GM12878 (cell line): ENCODE measurements at regions not wholly inside any gene's neighbourhood (a gene's known extent, or its start where the extent isn't known, plus 50 kb on each side); places are given as distances from the start of the nearest gene placed in this dataset.
A peak's percentile ranks its signal among the peaks of the same experiment; 100 is the strongest.

Experiments used
- ATAC-seq: fragments of 200-7000 bp; cut with Tn5 transposase; 3 replicates; pipeline ENCODE4 v1.9.1; 2020; ENCODE audit warnings: mild to moderate bottlenecking, moderate library complexity
- BruUV-seq: library from RNA; stranded (reverse); fragments of 400-500 nt; replicated peaks from 2 replicates; lab custom pipeline; 2021; lab: Mats Ljungman, UMichigan
- CTCF ChIA-PET: fragments of 300-600 bp; sonication (Branson Sonifier 250); formaldehyde crosslinking; extraction: SDS; loops from one replicate; lab custom pipeline; 2021; ENCODE audit warnings: inconsistent platforms; lab: Yijun Ruan, JAX
- POLR2A ChIA-PET: fragments of 350-600 bp; formaldehyde crosslinking; extraction: SDS; loops from one replicate; lab custom pipeline; 2021; ENCODE audit warnings: inconsistent platforms; lab: Charles Lee
- RAD21 ChIA-PET: fragments of 300-600 bp; sonication (Branson Sonifier 250); formaldehyde crosslinking; loops from one replicate; lab custom pipeline; 2023; ENCODE audit warnings: antibody characterized with exemption; ENCODE audit not compliant: unreplicated experiment; lab: Charles Lee
- SMC1A ChIA-PET: fragments of 300-600 bp; sonication (Branson Sonifier 250); formaldehyde crosslinking; loops from one replicate; lab custom pipeline; 2023; ENCODE audit not compliant: unreplicated experiment, uncharacterized antibody; lab: Charles Lee
- DNase-seq: peaks from one replicate; pipeline ENCODE4 v3.0.0-alpha.2; 2011; ENCODE audit warnings: low read depth, low spot score
- FAIRE-seq: peaks from 3 replicates; lab custom pipeline; 2011; peaks lifted over from hg19 to GRCh38; lab: Jason Lieb, UNC
- H2AFZ ChIP-seq: 2 replicates; pipeline ENCODE4 v1.6.0; 2011; ENCODE audit warnings: low read depth, low read length, control low read depth; ENCODE audit not compliant: control insufficient read depth
- H3K27ac ChIP-seq: 2 replicates; pipeline ENCODE4 v1.5.1; 2011; ENCODE audit warnings: control low read depth; ENCODE audit not compliant: control insufficient read depth, insufficient read depth
- H3K27me3 ChIP-seq, 2 experiments: replicated peaks in 1 of 2; 2 replicates each; pipeline versions ENCODE4 v1.6.0 to v1.6.1; 2011; ENCODE audit warnings: low read length in 1 of 2; ENCODE audit not compliant: control insufficient read depth in 2 of 2, insufficient read depth in 2 of 2
- H3K36me3 ChIP-seq, 2 experiments: 2 replicates each; pipeline ENCODE4 v1.5.1; 2011; ENCODE audit warnings: low read length in 1 of 2; ENCODE audit not compliant: control insufficient read depth in 2 of 2, insufficient read depth in 2 of 2
- H3K4me1 ChIP-seq: 2 replicates; pipeline ENCODE4 v1.6.1; 2011; ENCODE audit warnings: mild to moderate bottlenecking, low read length, moderate library complexity, mixed read lengths; ENCODE audit not compliant: control insufficient read depth, insufficient read depth
- H3K4me2 ChIP-seq: 2 replicates; pipeline ENCODE4 v1.6.0; 2011; ENCODE audit warnings: control low read depth; ENCODE audit not compliant: control insufficient read depth, insufficient read depth
- H3K4me3 ChIP-seq: fragments of 200-600 bp; sonication (generic); 2 replicates; pipeline ENCODE4 v1.5.1; 2016
- H3K79me2 ChIP-seq: 2 replicates; pipeline ENCODE4 v1.6.0; 2011; ENCODE audit warnings: low read length; ENCODE audit not compliant: control insufficient read depth, insufficient read depth
- H3K9ac ChIP-seq: 2 replicates; pipeline ENCODE4 v1.8.0; 2011; ENCODE audit warnings: low read length, control low read depth, mixed read lengths; ENCODE audit not compliant: control insufficient read depth, insufficient read depth
- H3K9me3 ChIP-seq: replicated peaks from 3 replicates; pipeline ENCODE4 v1.5.1; 2011; ENCODE audit warnings: mild to moderate bottlenecking, low read length; ENCODE audit not compliant: control insufficient read depth, insufficient read depth
- H4K20me1 ChIP-seq: 2 replicates; pipeline ENCODE4 v1.6.0; 2011; ENCODE audit not compliant: control insufficient read depth, insufficient read depth
- BCL11A ChIP-seq: IDR thresholded peaks from 2 replicates; pipeline ENCODE4 v1.6.1; 2011; ENCODE audit warnings: low read depth, low read length
- BRCA1 ChIP-seq: IDR thresholded peaks from 2 replicates; pipeline ENCODE4 v1.6.1; 2011; ENCODE audit warnings: low read depth, low read length, improper control_type of control experiment
- CREB1 ChIP-seq: IDR thresholded peaks from 2 replicates; pipeline ENCODE4 v1.6.1; 2012; ENCODE audit warnings: low read depth, mild to moderate bottlenecking, inconsistent platforms
- ESRRA ChIP-seq: IDR thresholded peaks from 2 replicates; pipeline ENCODE4 v1.6.1; 2012; ENCODE audit warnings: mild to moderate bottlenecking, low read length, improper control_type of control experiment
- FOXM1 ChIP-seq: IDR thresholded peaks from 2 replicates; pipeline ENCODE4 v1.6.1; 2012; ENCODE audit warnings: low read depth, mild to moderate bottlenecking, inconsistent platforms, low read length, moderate library complexity
- IKZF1 ChIP-seq: fragments of 450-650 bp; conservative IDR thresholded peaks from 2 replicates; pipeline ENCODE4 v1.6.1; 2017; ENCODE audit warnings: antibody characterized with exemption, mild to moderate bottlenecking
- IRF4 ChIP-seq: IDR thresholded peaks from 2 replicates; pipeline ENCODE4 v1.6.1; 2011; ENCODE audit warnings: low read depth, low read length
- MEF2A ChIP-seq: IDR thresholded peaks from 2 replicates; pipeline ENCODE4 v1.6.1; 2011; ENCODE audit warnings: low read depth, mild to moderate bottlenecking, low read length, moderate library complexity; ENCODE audit not compliant: insufficient read depth
- NFIC ChIP-seq: IDR thresholded peaks from 2 replicates; pipeline ENCODE4 v1.6.1; 2012; ENCODE audit warnings: low read depth, mild to moderate bottlenecking, inconsistent platforms, low read length, moderate library complexity
- NFXL1 ChIP-seq: fragments of 450-650 bp; IDR thresholded peaks from 2 replicates; pipeline ENCODE4 v1.6.1; 2017; ENCODE audit warnings: antibody characterized with exemption, mild to moderate bottlenecking, borderline replicate concordance
- NR2F1 ChIP-seq: fragments of 450-650 bp; conservative IDR thresholded peaks from 2 replicates; pipeline ENCODE4 v1.6.1; 2017; ENCODE audit warnings: mild to moderate bottlenecking
- NRF1 ChIP-seq: conservative IDR thresholded peaks from 2 replicates; pipeline ENCODE4 v1.6.1; 2011; ENCODE audit warnings: mild to moderate bottlenecking, low read depth, low read length, improper control_type of control experiment
- POLR2AphosphoS2 ChIP-seq: IDR thresholded peaks from 2 replicates; pipeline ENCODE4 v1.6.1; 2011; ENCODE audit warnings: low read depth, mild to moderate bottlenecking, low read length, improper control_type of control experiment, moderate library complexity
- SMC3 ChIP-seq: IDR thresholded peaks from 2 replicates; pipeline ENCODE4 v1.6.1; 2011; ENCODE audit warnings: low read length, improper control_type of control experiment, borderline replicate concordance
- SPI1 ChIP-seq: IDR thresholded peaks from 2 replicates; pipeline ENCODE4 v1.6.1; 2011; ENCODE audit warnings: low read depth, mild to moderate bottlenecking, low read length, moderate library complexity, borderline replicate concordance; ENCODE audit not compliant: insufficient read depth
- SREBF2 ChIP-seq: IDR thresholded peaks from 2 replicates; pipeline ENCODE4 v1.6.1; 2012; ENCODE audit warnings: mild to moderate bottlenecking, low read length
- TCF7 ChIP-seq: IDR thresholded peaks from 2 replicates; pipeline ENCODE4 v1.6.1; 2014; ENCODE audit warnings: antibody characterized with exemption, borderline replicate concordance
- ZNF217 ChIP-seq: fragments of 450-650 bp; IDR thresholded peaks from 2 replicates; pipeline ENCODE4 v1.6.1; 2017; ENCODE audit warnings: antibody characterized with exemption, mild to moderate bottlenecking
- ZNF24 ChIP-seq: fragments of 450-650 bp; IDR thresholded peaks from 2 replicates; pipeline ENCODE4 v1.6.1; 2017; ENCODE audit warnings: antibody characterized with exemption, mild to moderate bottlenecking
- WGBS: methylation state at CpG from one replicate; pipeline ENCODE4 v1.1.6; 2016; ENCODE audit warnings: low lambda C conversion rate; ENCODE audit not compliant: insufficient replicate concordance, insufficient coverage; ENCODE audit errors: missing lambda C conversion rate; 5-methylcytosine and 5-hydroxymethylcytosine counted together
- in situ Hi-C: fragments of 300-500 bp; cut with MboI; formaldehyde crosslinking; loops from 9 replicates; pipeline ENCODE4 v1.14.3; 2018; ENCODE audit warnings: mixed read lengths
- intact Hi-C: fragments of 100-400 bp; cut with micrococcal nuclease; formaldehyde crosslinking; loops from one replicate; pipeline ENCODE4 v1.14.2; 2022; ENCODE audit not compliant: unreplicated experiment
- TF ChIP-seq, protein P1 (sequence below): fragments of 450-650 bp; formaldehyde crosslinking; IDR thresholded peaks from 2 replicates; pipeline ENCODE4 v1.4.0; 2022; ENCODE audit warnings: mild to moderate bottlenecking, moderate library complexity
- TF ChIP-seq, protein P2 (sequence below): IDR thresholded peaks from 2 replicates; pipeline ENCODE4 v1.6.1; 2011; ENCODE audit warnings: low read depth, low read length, improper control_type of control experiment, borderline replicate concordance

DNA sequence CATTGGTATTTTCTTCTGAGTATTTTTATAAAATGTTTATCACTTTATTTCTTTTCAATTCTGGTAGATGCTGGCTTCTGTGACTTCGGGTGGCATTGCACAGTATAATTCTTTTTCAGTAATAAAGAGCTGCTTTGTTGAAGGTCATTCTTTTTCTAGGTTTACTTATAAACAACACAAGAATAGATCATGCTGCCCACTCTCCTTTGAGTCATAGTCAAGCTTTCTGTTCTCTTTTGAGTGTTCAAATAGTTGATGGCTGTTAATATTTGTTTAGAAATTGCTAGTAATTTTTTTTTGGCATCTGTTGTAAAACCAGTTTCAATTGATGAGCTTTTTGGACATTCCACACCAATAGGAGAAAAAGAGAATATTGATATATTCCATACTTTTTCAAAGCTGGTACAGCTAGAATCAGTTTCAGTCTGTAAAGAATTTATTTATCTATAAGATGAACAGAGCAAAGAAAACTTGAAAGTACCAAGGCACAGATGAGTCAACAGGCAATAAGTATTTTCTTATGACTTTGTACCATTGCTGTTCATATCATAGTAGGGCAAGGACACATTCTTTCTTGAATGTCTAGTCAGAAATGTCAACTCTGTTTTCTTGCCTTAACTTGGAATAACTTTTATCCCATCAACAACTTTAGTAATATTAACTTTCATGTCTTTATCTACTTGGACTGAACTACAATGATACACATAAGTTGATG is 513.0 kb upstream of the SEL1L start:
- POLR2A ChIA-PET: interaction anchor here (1.0 kb wide), 1 partner anchor 17 kb away, joined by 3 read pairs; no protein-coding TSS in a partner anchor
- intact Hi-C loops (no loop called here), in situ Hi-C loops (no loop called here)
- DNase-seq: no peak
- ATAC-seq: peak; percentile 81
- Histone ChIP-seq H3K4me2 (no peak overlapping the region), H3K27me3 (no peaks in the 10 kb centered on the region), H3K4me3 (no peak overlapping the region), H2AFZ (no peak overlapping the region), H3K9me3 (no peaks in the 10 kb centered on the region), H4K20me1 (no peaks in the 10 kb centered on the region), H3K79me2 (no peaks in the 10 kb centered on the region), H3K27ac (no peak overlapping the region), H3K9ac (no peak overlapping the region), H3K4me1 (no peaks in the 10 kb centered on the region), H3K36me3 (no peaks in the 10 kb centered on the region)
- SMC1A ChIA-PET: interaction anchor here (0.8 to 1.6 kb wide), 5 partner anchors 8 to 178 kb away, joined by 3 to 12 read pairs (median 4); no protein-coding TSS in a partner anchor
- CTCF ChIA-PET: interaction anchor here (0.8 to 2.2 kb wide), 5 partner anchors 9 to 57 kb away, joined by 3 to 9 read pairs (median 5); no protein-coding TSS in a partner anchor
- no TSS peak for BruUV-seq
- RAD21 ChIA-PET: interaction anchor here (1.0 to 5.2 kb wide), 3 partner anchors 9 to 33 kb away, joined by 3 to 26 read pairs (median 9); no protein-coding TSS in a partner anchor
- no peak for FAIRE-seq
- 0% methylated on average over 1 of the region's 1 CpG for WGBS
- no peak for TF ChIP-seq POLR2AphosphoS2
- no peak for TF ChIP-seq IKZF1
- peak; percentile 71; the same call in 1 of the 2 replicates for TF ChIP-seq MEF2A
- TF ChIP-seq, protein P1, sequence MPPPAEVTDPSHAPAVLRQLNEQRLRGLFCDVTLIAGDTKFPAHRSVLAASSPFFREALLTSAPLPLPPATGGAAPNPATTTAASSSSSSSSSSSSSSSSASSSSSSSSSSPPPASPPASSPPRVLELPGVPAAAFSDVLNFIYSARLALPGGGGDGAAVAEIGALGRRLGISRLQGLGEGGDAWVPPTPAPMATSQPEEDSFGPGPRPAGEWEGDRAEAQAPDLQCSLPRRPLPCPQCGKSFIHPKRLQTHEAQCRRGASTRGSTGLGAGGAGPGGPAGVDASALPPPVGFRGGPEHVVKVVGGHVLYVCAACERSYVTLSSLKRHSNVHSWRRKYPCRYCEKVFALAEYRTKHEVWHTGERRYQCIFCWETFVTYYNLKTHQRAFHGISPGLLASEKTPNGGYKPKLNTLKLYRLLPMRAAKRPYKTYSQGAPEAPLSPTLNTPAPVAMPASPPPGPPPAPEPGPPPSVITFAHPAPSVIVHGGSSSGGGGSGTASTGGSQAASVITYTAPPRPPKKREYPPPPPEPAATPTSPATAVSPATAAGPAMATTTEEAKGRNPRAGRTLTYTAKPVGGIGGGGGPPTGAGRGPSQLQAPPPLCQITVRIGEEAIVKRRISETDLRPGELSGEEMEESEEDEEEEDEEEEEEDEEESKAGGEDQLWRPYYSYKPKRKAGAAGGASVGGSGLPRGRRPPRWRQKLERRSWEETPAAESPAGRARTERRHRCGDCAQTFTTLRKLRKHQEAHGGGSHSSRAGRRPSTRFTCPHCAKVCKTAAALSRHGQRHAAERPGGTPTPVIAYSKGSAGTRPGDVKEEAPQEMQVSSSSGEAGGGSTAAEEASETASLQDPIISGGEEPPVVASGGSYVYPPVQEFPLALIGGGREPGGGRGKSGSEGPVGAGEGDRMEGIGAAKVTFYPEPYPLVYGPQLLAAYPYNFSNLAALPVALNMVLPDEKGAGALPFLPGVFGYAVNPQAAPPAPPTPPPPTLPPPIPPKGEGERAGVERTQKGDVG (CRISPR knock-in tag): no peak
- TF ChIP-seq CREB1: no peak
- TF ChIP-seq NRF1: no peak
- no peak for TF ChIP-seq SMC3
- peak; percentile 40; the same call in 1 of the 2 replicates for TF ChIP-seq NR2F1
- TF ChIP-seq TCF7: no peak
- no peak for TF ChIP-seq SREBF2
- no peak for TF ChIP-seq NFXL1
- TF ChIP-seq IRF4: no peak
- no peak for TF ChIP-seq SPI1
- TF ChIP-seq BCL11A: peak; percentile 55; the same call in 1 of the 2 replicates
- TF ChIP-seq ZNF217: no peak
- TF ChIP-seq ESRRA: no peak
- TF ChIP-seq ZNF24: no peak
- TF ChIP-seq, protein P2, sequence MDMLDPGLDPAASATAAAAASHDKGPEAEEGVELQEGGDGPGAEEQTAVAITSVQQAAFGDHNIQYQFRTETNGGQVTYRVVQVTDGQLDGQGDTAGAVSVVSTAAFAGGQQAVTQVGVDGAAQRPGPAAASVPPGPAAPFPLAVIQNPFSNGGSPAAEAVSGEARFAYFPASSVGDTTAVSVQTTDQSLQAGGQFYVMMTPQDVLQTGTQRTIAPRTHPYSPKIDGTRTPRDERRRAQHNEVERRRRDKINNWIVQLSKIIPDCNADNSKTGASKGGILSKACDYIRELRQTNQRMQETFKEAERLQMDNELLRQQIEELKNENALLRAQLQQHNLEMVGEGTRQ: no peak
- TF ChIP-seq FOXM1: peak; percentile 58; the same call in 1 of the 2 replicates
- TF ChIP-seq BRCA1: no peak
- peak; percentile 77; the same call in 1 of the 2 replicates for TF ChIP-seq NFIC
